ENCODE measurements at regions not wholly inside any gene's neighbourhood (a gene's known extent, or its start where the extent isn't known, plus 50 kb on each side); places are given as distances from the start of the nearest gene placed in this dataset.

DNA sequence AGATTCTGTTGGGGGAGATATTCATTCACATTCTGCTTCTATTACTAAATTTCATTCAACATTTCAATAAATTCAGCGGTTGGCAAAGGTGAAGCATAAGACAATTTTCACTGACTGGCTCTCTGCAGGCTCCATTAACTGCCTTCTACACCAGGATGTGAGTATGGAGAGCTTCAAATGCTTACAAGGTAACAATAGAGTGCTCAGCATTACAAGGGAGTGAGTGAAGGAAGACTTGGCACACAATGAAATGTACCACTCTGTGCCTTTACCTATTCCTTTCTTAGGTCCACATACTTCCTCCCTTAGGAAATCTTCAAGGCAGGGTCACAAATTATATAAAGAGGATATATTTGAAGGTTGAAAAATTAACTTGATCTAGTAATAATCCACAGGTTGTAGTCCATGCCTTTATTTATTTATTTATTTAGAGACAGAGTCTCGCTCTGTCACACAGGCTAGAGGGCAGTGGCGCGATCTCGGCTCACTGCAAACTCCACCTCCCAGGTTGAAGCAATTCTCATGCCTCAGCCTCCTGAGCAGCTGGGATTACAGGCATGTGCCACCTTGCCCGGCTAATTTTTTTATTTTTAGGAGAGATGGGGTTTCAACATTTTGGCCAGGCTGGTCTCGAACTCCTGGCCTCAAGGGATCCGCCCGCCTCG, 76.6 kb upstream of the FAM169A start:
- Histone ChIP-seq H3K4me3 (ENCODE audit: low read depth, low read length) (no peak overlapping the region), H3K36me3 (ENCODE audit: control insufficient read depth, insufficient read depth, low read length) (no peaks in the 10 kb centered on the region), H3K9me3 (ENCODE audit: control insufficient read depth, low read length) (no peaks in the 10 kb centered on the region), H3K79me2 (no peaks in the 10 kb centered on the region), H3K27me3 (ENCODE audit: control insufficient read depth, insufficient read depth, low read length) (no peaks in the 10 kb centered on the region), H3K9ac (no peak overlapping the region), H3K27ac (no peak overlapping the region), H3K4me2 (ENCODE audit: low read length) (no peak overlapping the region), H3K4me1 (no peaks in the 10 kb centered on the region), H2AFZ (no peak overlapping the region)
- TF ChIP-seq, protein P1, sequence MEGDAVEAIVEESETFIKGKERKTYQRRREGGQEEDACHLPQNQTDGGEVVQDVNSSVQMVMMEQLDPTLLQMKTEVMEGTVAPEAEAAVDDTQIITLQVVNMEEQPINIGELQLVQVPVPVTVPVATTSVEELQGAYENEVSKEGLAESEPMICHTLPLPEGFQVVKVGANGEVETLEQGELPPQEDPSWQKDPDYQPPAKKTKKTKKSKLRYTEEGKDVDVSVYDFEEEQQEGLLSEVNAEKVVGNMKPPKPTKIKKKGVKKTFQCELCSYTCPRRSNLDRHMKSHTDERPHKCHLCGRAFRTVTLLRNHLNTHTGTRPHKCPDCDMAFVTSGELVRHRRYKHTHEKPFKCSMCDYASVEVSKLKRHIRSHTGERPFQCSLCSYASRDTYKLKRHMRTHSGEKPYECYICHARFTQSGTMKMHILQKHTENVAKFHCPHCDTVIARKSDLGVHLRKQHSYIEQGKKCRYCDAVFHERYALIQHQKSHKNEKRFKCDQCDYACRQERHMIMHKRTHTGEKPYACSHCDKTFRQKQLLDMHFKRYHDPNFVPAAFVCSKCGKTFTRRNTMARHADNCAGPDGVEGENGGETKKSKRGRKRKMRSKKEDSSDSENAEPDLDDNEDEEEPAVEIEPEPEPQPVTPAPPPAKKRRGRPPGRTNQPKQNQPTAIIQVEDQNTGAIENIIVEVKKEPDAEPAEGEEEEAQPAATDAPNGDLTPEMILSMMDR (IDR thresholded peaks at IDR 0.05): no peak

DNA sequence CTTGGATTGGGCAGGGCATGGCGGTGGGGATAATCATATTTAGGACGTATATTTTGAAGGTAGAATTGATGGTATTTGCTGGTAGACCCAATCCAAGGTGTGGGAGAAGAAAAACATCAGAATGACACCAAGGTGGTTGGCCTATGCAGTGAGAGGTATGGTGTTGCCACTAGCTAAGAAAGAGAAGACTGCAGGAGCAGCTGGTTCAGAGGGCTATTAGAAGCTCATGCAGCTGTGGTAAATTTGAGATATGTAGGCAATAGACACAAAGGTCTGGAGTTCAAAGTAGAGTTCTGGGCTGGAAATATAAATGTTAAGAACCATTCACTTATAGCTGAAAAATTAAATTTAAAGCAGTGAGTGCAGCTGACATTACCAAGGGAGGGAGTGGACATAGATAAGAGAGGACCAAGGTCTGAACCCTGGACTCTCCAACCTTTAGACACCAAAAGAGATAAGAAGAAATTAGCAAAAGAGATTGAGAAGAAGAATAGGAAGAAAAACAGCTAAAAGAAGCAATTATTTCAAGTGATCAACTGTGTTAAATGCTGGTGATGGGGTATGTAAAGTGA, 74.7 kb upstream of the FAM169A start:
- H3K9ac ChIP-seq: no peak overlapping the region
- no peaks in the 10 kb centered on the region for H3K36me3 ChIP-seq (ENCODE audit: control insufficient read depth, insufficient read depth, low read length)
- H3K4me3 ChIP-seq (ENCODE audit: low read depth, low read length): no peak overlapping the region
- no peaks in the 10 kb centered on the region for H3K27me3 ChIP-seq (ENCODE audit: control insufficient read depth, insufficient read depth, low read length)
- TF ChIP-seq, protein P1 (IDR thresholded peaks at IDR 0.05): no peak
- no peaks in the 10 kb centered on the region for H3K79me2 ChIP-seq
- H3K4me1 ChIP-seq: no peaks in the 10 kb centered on the region
- no peaks in the 10 kb centered on the region for H3K9me3 ChIP-seq (ENCODE audit: control insufficient read depth, low read length)
- H3K4me2 ChIP-seq (ENCODE audit: low read length): no peak overlapping the region
- no peak overlapping the region for H2AFZ ChIP-seq
- no peak overlapping the region for H3K27ac ChIP-seq

DNA sequence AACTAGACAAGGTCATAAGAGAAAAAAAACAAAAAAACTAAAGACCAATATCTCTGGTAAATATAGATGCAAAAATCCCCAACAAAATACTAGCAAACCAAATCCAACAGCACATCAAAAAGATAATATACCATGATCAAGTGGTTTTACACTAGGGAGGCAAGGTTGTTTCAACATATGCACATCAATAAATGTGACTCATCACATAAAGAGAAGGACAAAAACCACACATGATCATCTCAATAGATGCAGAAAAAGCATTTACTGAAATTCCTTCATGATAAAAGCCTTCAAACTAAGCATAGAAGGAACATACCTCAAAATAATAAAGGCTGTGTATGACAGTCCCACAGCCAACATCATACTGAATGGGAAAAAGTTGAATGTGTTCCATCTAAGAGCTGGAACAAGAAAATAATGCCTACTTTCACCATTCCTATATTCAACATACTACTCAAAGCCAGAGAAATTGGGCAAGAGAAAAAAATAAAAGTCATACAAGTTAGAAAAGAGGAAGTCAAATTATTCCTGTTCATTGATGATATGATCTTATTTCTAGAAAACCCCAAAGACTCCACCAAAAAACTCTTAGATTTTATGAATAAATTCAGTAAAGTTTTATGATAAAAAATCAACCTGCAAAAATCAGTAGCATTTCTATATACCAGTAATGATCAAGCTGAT, 72.2 kb upstream of the FAM169A start:
- no peaks in the 10 kb centered on the region for H3K27me3 ChIP-seq (ENCODE audit: control insufficient read depth, insufficient read depth, low read length)
- no peaks in the 10 kb centered on the region for H3K36me3 ChIP-seq (ENCODE audit: control insufficient read depth, insufficient read depth, low read length)
- H3K4me3 ChIP-seq (ENCODE audit: low read depth, low read length): no peak overlapping the region
- H3K4me1 ChIP-seq: no peaks in the 10 kb centered on the region
- TF ChIP-seq, protein P1 (IDR thresholded peaks at IDR 0.05): no peak
- H3K27ac ChIP-seq: no peak overlapping the region
- H2AFZ ChIP-seq: no peak overlapping the region
- no peak overlapping the region for H3K9ac ChIP-seq
- no peaks in the 10 kb centered on the region for H3K79me2 ChIP-seq
- H3K4me2 ChIP-seq (ENCODE audit: low read length): no peak overlapping the region
- H3K9me3 ChIP-seq (ENCODE audit: control insufficient read depth, low read length): no peaks in the 10 kb centered on the region

DNA sequence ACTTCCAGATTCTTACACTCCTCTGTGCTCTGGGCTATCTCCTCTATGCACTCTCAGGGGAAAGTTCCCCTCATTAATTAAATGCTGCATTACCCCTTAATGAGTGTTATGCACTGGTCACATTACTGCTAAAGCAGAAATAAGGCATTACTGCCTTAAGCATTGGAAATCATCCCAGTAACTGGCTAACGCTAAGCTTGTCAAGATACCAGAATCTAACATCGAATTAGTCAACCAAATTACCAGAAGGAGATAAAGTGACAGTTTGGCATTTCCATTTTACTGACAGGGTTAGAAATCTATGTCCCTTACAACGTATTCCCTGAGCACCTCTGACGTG, 69.5 kb upstream of the FAM169A start:
- H3K4me3 ChIP-seq (ENCODE audit: low read depth, low read length): no peak overlapping the region
- TF ChIP-seq, protein P1 (IDR thresholded peaks at IDR 0.05): no peak
- no peaks in the 10 kb centered on the region for H3K36me3 ChIP-seq (ENCODE audit: control insufficient read depth, insufficient read depth, low read length)
- H3K79me2 ChIP-seq: no peaks in the 10 kb centered on the region
- no peaks in the 10 kb centered on the region for H3K9me3 ChIP-seq (ENCODE audit: control insufficient read depth, low read length)
- no peak overlapping the region for H2AFZ ChIP-seq
- H3K9ac ChIP-seq: no peak overlapping the region
- no peaks in the 10 kb centered on the region for H3K27me3 ChIP-seq (ENCODE audit: control insufficient read depth, insufficient read depth, low read length)
- no peaks in the 10 kb centered on the region for H3K4me1 ChIP-seq
- no peak overlapping the region for H3K27ac ChIP-seq
- no peak overlapping the region for H3K4me2 ChIP-seq (ENCODE audit: low read length)
